H1 (cell line): ENCODE measurements at regions not wholly inside any gene's neighbourhood (a gene's known extent, or its start where the extent isn't known, plus 50 kb on each side); places are given as distances from the start of the nearest gene placed in this dataset.

Source experiments
- MAFK ChIP-seq: IDR thresholded peaks from 2 replicates; pipeline ENCODE4 v1.6.1; 2012; ENCODE audit warnings: low read depth, mild to moderate bottlenecking, improper control_type of control experiment, low read length
- MAX ChIP-seq: IDR thresholded peaks from 2 replicates; pipeline ENCODE4 v1.6.1; 2012; ENCODE audit warnings: inconsistent platforms
- SP4 ChIP-seq: IDR thresholded peaks from 2 replicates; pipeline ENCODE4 v1.6.1; 2012; ENCODE audit warnings: low read length, inconsistent platforms

GRCh38 chr16:7211781-7212180 lies 120.9 kb upstream of the RBFOX1 start (continued):
- TF ChIP-seq MAFK (no peak), MAX (no peak), SP4 (no peak)
